CD4-positive, alpha-beta T cell treated with Interleukin-4 for 1 hour (primary cell): ENCODE measurements at regions not wholly inside any gene's neighbourhood (a gene's known extent, or its start where the extent isn't known, plus 50 kb on each side); places are given as distances from the start of the nearest gene placed in this dataset.
"Not testable (repeated sequence)": the region's sequence is repeated elsewhere in the genome, so short reads cannot be mapped to it uniquely, and the experiment has no call there.

Source experiments
- DNase-seq, 2 donors: peaks; one replicate each; pipeline ENCODE4 v3.0.0-alpha.2; 2020 to 2022

GRCh38 chr22:22296047-22296446 lies 51.5 kb downstream of the VPREB1 start:
- DNase-seq, result not testable (repeated sequence)

- peak in 1 of 2 donors; percentile 8 for DNase-seq
Observed at GRCh38 chr22:22297159-22297793, 52.7 kb downstream of the VPREB1 start.

GRCh38 chr22:22297794-22298653 lies 53.4 kb downstream of the VPREB1 start:
- peak; percentile 80 to 83 for DNase-seq

- not testable (repeated sequence) for DNase-seq
Observed at GRCh38 chr22:22298654-22299009, 54.0 kb downstream of the VPREB1 start.

- not testable (repeated sequence) for DNase-seq
Observed at GRCh38 chr22:22300511-22300910, 55.9 kb downstream of the VPREB1 start.

GRCh38 chr22:22300946-22301345 lies 56.4 kb downstream of the VPREB1 start:
- not testable (repeated sequence) for DNase-seq

- DNase-seq, result no peak
Observed at GRCh38 chr22:22316589-22316988, 72.0 kb downstream of the VPREB1 start.

- no peak for DNase-seq
Observed at GRCh38 chr22:22318723-22319465, 74.3 kb downstream of the VPREB1 start.

GRCh38 chr22:22321743-22322611 lies 77.4 kb downstream of the VPREB1 start:
- DNase-seq, result peak; percentile 68 to 71

GRCh38 chr22:22322792-22323191 lies 78.2 kb downstream of the VPREB1 start:
- no peak for DNase-seq

- DNase-seq, result peak in 1 of 2 donors; percentile 23
Observed at GRCh38 chr22:22327723-22328122, 83.1 kb downstream of the VPREB1 start.

- no peak for DNase-seq
Observed at GRCh38 chr22:22329792-22330191, 85.2 kb downstream of the VPREB1 start.

GRCh38 chr22:22335640-22336039 lies 91.1 kb downstream of the VPREB1 start:
- not testable (repeated sequence) for DNase-seq

GRCh38 chr22:22336333-22336732 lies 91.7 kb downstream of the VPREB1 start:
- not testable (repeated sequence) for DNase-seq

GRCh38 chr22:22338778-22339177 lies 94.2 kb downstream of the VPREB1 start:
- DNase-seq, result not testable (repeated sequence)

- DNase-seq, result no peak
Observed at GRCh38 chr22:22341736-22342135, 97.2 kb downstream of the VPREB1 start.

- peak; percentile 48 to 51 for DNase-seq
Observed at GRCh38 chr22:22342697-22343580, 98.4 kb downstream of the VPREB1 start.

- DNase-seq, result peak in 1 of 2 donors; percentile 49
Observed at GRCh38 chr22:22343581-22344296, 99.2 kb downstream of the VPREB1 start.

- DNase-seq, result no peak
Observed at GRCh38 chr22:22344430-22344829, 99.8 kb downstream of the VPREB1 start.

GRCh38 chr22:22345781-22346180 lies 101.2 kb downstream of the VPREB1 start:
- no peak for DNase-seq
